Activated CD4-positive, alpha-beta memory T cell treated with anti-CD3 and anti-CD28 coated beads for 36 hours (primary cell): ENCODE measurements at regions not wholly inside any gene's neighbourhood (a gene's known extent, or its start where the extent isn't known, plus 50 kb on each side); places are given as distances from the start of the nearest gene placed in this dataset.
"Not testable (repeated sequence)": the region's sequence is repeated elsewhere in the genome, so short reads cannot be mapped to it uniquely, and the experiment has no call there.

Source experiments
- CTCF ChIA-PET: fragments of 350-600 bp; sonication (Branson Sonifier 250); formaldehyde crosslinking; loops from one replicate; lab custom pipeline; 2021; ENCODE audit warnings: antibody characterized with exemption, inconsistent platforms; lab: Charles Lee
- POLR2A ChIA-PET: fragments of 350-600 bp; sonication (Branson Sonifier 250); formaldehyde crosslinking; loops from one replicate; lab custom pipeline; 2021; ENCODE audit warnings: antibody characterized with exemption; lab: Charles Lee
- DNase-seq: peaks from one replicate; pipeline ENCODE4 v3.0.0-alpha.2; 2020
- H3K27ac Mint-ChIP-seq: one replicate; pipeline ENCODE4 v1.8.0; 2021; ENCODE audit warnings: mixed read lengths
- H3K27me3 Mint-ChIP-seq: one replicate; pipeline ENCODE4 v1.8.0; 2021; ENCODE audit warnings: mixed read lengths
- H3K36me3 Mint-ChIP-seq: one replicate; pipeline ENCODE4 v1.8.0; 2021; ENCODE audit warnings: mixed read lengths
- H3K4me1 Mint-ChIP-seq: one replicate; pipeline ENCODE4 v1.8.0; 2021; ENCODE audit warnings: low read depth, mixed read lengths
- H3K4me3 Mint-ChIP-seq: one replicate; pipeline ENCODE4 v1.8.0; 2021; ENCODE audit warnings: mild to moderate bottlenecking, mixed read lengths
- H3K9me3 Mint-ChIP-seq: one replicate; pipeline ENCODE4 v1.8.0; 2021; ENCODE audit warnings: mixed read lengths
- intact Hi-C: fragments of 100-400 bp; cut with micrococcal nuclease; formaldehyde crosslinking; loops from one replicate; pipeline ENCODE4 v1.15.1; 2023

- no peaks in the 10 kb centered on the region for H3K9me3 Mint-ChIP-seq
- DNase-seq = no peak
- H3K27me3 Mint-ChIP-seq = no peaks in the 10 kb centered on the region
- no peak overlapping the region for H3K4me3 Mint-ChIP-seq
- no peaks in the 10 kb centered on the region for H3K36me3 Mint-ChIP-seq
- CTCF ChIA-PET = no interaction called here
- intact Hi-C loops = no loop called here
- no peak overlapping the region for H3K27ac Mint-ChIP-seq
- POLR2A ChIA-PET = no interaction called here
- H3K4me1 Mint-ChIP-seq = no peaks in the 10 kb centered on the region
Observed at GRCh38 chr12:126932156-126932555, 1334.8 kb upstream of the TMEM132C start.

- no peak for DNase-seq
- Mint-ChIP-seq H3K27ac (no peak overlapping the region), H3K4me3 (no peak overlapping the region), H3K9me3 (no peaks in the 10 kb centered on the region), H3K27me3 (no peaks in the 10 kb centered on the region), H3K4me1 (no peaks in the 10 kb centered on the region), H3K36me3 (no peaks in the 10 kb centered on the region)
- CTCF ChIA-PET = no interaction called here
- POLR2A ChIA-PET = no interaction called here
- intact Hi-C loops = no loop called here
Observed at GRCh38 chr12:126935435-126935834, 1331.5 kb upstream of the TMEM132C start.

GRCh38 chr12:126936181-126936851 is 1330.7 kb upstream of the TMEM132C start:
- Mint-ChIP-seq H3K4me1 (no peaks in the 10 kb centered on the region), H3K9me3 (peaks cover 3% of the 10 kb centered on the region), H3K36me3 (no peaks in the 10 kb centered on the region), H3K27me3 (no peaks in the 10 kb centered on the region), H3K4me3 (no peak overlapping the region), H3K27ac (no peak overlapping the region)
- ChIA-PET CTCF (no interaction called here), POLR2A (no interaction called here)
- intact Hi-C loops = no loop called here
- DNase-seq = peak; percentile 16

- DNase-seq = no peak
- H3K36me3 Mint-ChIP-seq = no peaks in the 10 kb centered on the region
- ChIA-PET CTCF (no interaction called here), POLR2A (interaction anchor here (0.5 kb wide), 1 partner anchor 442 kb away, joined by 4 read pairs; no protein-coding TSS in a partner anchor)
- H3K27ac Mint-ChIP-seq = no peak overlapping the region
- intact Hi-C loops = no loop called here
- H3K4me3 Mint-ChIP-seq = no peak overlapping the region
- H3K9me3 Mint-ChIP-seq = peaks cover 8% of the 10 kb centered on the region
- H3K4me1 Mint-ChIP-seq = no peaks in the 10 kb centered on the region
- no peaks in the 10 kb centered on the region for H3K27me3 Mint-ChIP-seq
Observed at GRCh38 chr12:126937431-126937830, 1329.5 kb upstream of the TMEM132C start.

- no peaks in the 10 kb centered on the region for H3K4me1 Mint-ChIP-seq
- intact Hi-C loops = no loop called here
- H3K27ac Mint-ChIP-seq = no peak overlapping the region
- no peaks in the 10 kb centered on the region for H3K36me3 Mint-ChIP-seq
- ChIA-PET CTCF (no interaction called here), POLR2A (no interaction called here)
- no peak overlapping the region for H3K4me3 Mint-ChIP-seq
- DNase-seq = no peak
- H3K9me3 Mint-ChIP-seq = peaks cover 12% of the 10 kb centered on the region
- H3K27me3 Mint-ChIP-seq = peaks cover 3% of the 10 kb centered on the region
Observed at GRCh38 chr12:126944684-126945083, 1322.3 kb upstream of the TMEM132C start.

GRCh38 chr12:126946958-126947357 is 1320.0 kb upstream of the TMEM132C start:
- CTCF ChIA-PET, DNase-seq, H3K4me1 Mint-ChIP-seq, H3K27me3 Mint-ChIP-seq, H3K9me3 Mint-ChIP-seq, H3K36me3 Mint-ChIP-seq, H3K4me3 Mint-ChIP-seq, H3K27ac Mint-ChIP-seq, intact Hi-C loops, POLR2A ChIA-PET: not testable (repeated sequence)

- Mint-ChIP-seq H3K27me3 (peaks cover 5% of the 10 kb centered on the region), H3K27ac (no peak overlapping the region), H3K9me3 (peaks cover 4% of the 10 kb centered on the region), H3K36me3 (no peaks in the 10 kb centered on the region), H3K4me1 (no peaks in the 10 kb centered on the region), H3K4me3 (no peak overlapping the region)
- CTCF ChIA-PET = no interaction called here
- POLR2A ChIA-PET = no interaction called here
- no peak for DNase-seq
- intact Hi-C loops = no loop called here
Observed at GRCh38 chr12:126949558-126949957, 1317.4 kb upstream of the TMEM132C start.

- ChIA-PET POLR2A (no interaction called here), CTCF (no interaction called here)
- Mint-ChIP-seq H3K27ac (no peak overlapping the region), H3K4me3 (no peak overlapping the region), H3K36me3 (no peaks in the 10 kb centered on the region), H3K9me3 (peaks cover 4% of the 10 kb centered on the region), H3K4me1 (no peaks in the 10 kb centered on the region), H3K27me3 (peaks cover 2% of the 10 kb centered on the region)
- intact Hi-C loops = no loop called here
- no peak for DNase-seq
Observed at GRCh38 chr12:126950266-126950665, 1316.7 kb upstream of the TMEM132C start.

- Mint-ChIP-seq H3K27me3 (peaks cover 6% of the 10 kb centered on the region), H3K36me3 (no peaks in the 10 kb centered on the region), H3K4me3 (no peak overlapping the region), H3K27ac (no peak overlapping the region), H3K4me1 (no peaks in the 10 kb centered on the region), H3K9me3 (peaks cover 3% of the 10 kb centered on the region)
- POLR2A ChIA-PET = no interaction called here
- intact Hi-C loops = no loop called here
- CTCF ChIA-PET = no interaction called here
- DNase-seq = no peak
Observed at GRCh38 chr12:126952096-126953007, 1314.6 kb upstream of the TMEM132C start.

- POLR2A ChIA-PET = no interaction called here
- DNase-seq = no peak
- Mint-ChIP-seq H3K27me3 (peaks cover 6% of the 10 kb centered on the region), H3K27ac (no peak overlapping the region), H3K4me3 (no peak overlapping the region), H3K36me3 (no peaks in the 10 kb centered on the region), H3K4me1 (no peaks in the 10 kb centered on the region), H3K9me3 (peaks cover 3% of the 10 kb centered on the region)
- intact Hi-C loops = no loop called here
- CTCF ChIA-PET = no interaction called here
Observed at GRCh38 chr12:126953365-126953889, 1313.5 kb upstream of the TMEM132C start.

- intact Hi-C loops = no loop called here
- Mint-ChIP-seq H3K36me3 (no peaks in the 10 kb centered on the region), H3K27me3 (peaks cover 3% of the 10 kb centered on the region), H3K4me3 (no peak overlapping the region), H3K9me3 (peaks cover 3% of the 10 kb centered on the region), H3K4me1 (no peaks in the 10 kb centered on the region), H3K27ac (no peak overlapping the region)
- ChIA-PET POLR2A (no interaction called here), CTCF (no interaction called here)
- no peak for DNase-seq
Observed at GRCh38 chr12:126960221-126960620, 1306.7 kb upstream of the TMEM132C start.

- no peaks in the 10 kb centered on the region for H3K36me3 Mint-ChIP-seq
- CTCF ChIA-PET = no interaction called here
- intact Hi-C loops = no loop called here
- H3K27me3 Mint-ChIP-seq = peaks cover 3% of the 10 kb centered on the region
- peaks cover 3% of the 10 kb centered on the region for H3K9me3 Mint-ChIP-seq
- no peak overlapping the region for H3K4me3 Mint-ChIP-seq
- no peak for DNase-seq
- no peaks in the 10 kb centered on the region for H3K4me1 Mint-ChIP-seq
- POLR2A ChIA-PET = no interaction called here
- H3K27ac Mint-ChIP-seq = no peak overlapping the region
Observed at GRCh38 chr12:126960709-126961108, 1306.3 kb upstream of the TMEM132C start.
